NCI-H1105 treated with DMSO at 0.1 percent for 48 hours (cell line): ENCODE measurements at regions not wholly inside any gene's neighbourhood (a gene's known extent, or its start where the extent isn't known, plus 50 kb on each side); places are given as distances from the start of the nearest gene placed in this dataset.
"Not testable (repeated sequence)": the region's sequence is repeated elsewhere in the genome, so short reads cannot be mapped to it uniquely, and the experiment has no call there.

Experiments used
- DNase-seq: peaks from one replicate; lab custom pipeline; 2025; lab: John Stamatoyannopoulos, UW

DNA sequence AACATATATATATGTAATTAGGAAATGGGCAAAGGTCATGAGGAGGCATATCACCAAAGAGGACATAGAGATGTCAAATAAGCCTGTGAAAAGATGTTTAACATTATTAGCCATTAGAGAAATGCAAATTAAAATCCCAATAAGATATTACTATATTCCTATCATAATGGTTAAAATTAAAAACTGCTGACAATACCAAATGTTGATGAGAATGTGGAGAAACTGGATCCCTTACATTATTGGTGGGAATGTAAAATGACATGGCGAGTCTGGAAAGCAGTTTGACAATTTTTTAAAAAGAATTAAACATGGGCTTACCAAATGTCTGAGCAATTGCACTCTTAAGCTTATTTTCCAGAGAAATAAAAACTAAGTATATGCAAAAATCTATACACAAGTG, 1821.6 kb upstream of the C9orf72 start:
- no peak for DNase-seq

DNA sequence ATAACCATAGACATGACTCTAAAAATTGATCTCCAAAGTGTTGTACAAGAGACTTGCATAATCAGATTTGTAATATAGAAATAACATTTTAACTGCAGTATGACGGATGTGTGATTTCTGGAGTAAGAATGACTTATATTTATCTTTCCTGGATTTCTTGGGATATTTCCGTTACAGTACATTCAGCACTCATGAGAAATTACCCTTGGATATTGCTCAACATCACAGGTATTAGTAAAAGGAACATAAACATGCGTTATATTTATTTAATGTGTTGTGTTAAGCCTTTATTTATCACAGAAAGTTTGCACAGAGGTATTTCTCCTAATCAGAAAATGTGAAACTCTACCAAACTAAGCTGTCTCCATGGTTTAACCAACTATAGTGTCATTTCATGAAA, 1823.9 kb upstream of the C9orf72 start:
- no peak for DNase-seq

DNA sequence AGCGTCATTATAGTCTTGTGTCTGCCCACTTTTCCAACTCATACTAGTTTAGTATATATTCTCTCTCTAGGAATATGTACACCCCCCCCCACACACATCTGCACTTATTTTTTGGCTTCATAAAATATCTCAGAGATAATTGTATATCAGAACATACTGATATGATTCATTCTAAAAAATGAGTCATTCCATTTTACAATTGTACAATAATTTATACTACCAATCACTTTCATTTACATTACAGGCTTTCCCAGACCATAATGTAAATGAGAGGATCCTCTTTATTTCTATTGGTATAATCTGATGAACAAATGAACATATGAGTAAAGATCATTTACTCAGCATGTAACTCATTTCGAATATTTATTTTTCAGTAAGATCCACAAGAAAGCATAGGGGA, 1842.9 kb upstream of the C9orf72 start:
- no peak for DNase-seq

DNA sequence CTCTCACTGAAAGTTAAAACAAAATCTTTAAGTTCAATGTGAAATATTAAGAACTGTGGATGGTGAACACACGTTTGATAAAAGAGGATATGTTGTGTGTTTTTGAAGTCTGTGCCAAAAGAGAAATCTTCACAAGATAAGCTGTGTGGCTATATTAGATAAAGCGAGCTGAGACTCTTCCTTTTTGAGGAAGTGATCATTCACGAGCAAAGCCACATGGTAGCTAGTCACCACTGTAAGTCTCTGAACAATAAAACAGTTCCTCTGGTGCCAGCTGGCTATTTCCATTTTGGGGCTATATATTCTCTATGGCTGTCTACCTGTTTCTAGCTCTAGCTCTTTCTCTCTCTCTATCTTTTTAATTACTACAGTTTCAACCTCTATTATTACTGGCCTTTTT, 1849.2 kb upstream of the C9orf72 start:
- DNase-seq, result no peak

DNA sequence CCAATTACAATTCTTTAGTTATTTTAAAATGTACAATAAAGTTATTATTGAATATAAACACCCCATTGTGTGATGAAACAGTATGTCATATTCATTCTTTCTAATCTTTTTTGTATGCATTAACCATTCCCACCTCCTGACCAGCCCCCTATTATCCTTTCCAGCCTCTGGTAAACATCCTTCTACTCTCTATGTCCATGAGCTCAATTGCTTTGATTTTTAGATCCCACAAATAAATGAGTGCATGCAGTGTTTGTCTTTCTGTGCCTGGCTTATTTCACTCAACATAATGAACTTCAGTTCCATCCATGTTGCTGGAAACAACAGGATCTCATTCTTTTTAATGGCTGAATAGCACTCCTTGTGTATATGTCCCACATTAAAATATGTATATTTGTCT, 1858.9 kb upstream of the C9orf72 start:
- no peak for DNase-seq

DNA sequence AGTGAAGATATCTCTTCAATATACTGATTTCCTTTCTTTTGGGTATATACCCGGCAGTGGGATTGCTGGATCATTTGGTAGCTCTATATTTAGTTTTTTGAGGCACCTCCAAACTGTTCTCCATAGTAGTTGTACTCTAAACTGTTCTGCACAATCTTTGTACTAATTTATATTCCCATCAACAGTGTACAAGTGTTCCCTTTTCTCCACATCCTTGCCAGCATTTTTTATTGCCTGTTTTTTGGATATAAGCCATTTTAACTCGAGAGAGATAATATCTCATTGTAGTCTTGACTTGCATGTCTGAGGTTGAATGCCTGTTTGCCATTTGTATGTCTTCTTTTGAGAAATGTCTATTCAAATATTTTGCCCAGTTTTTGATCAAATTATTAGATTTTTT, 1859.4 kb upstream of the C9orf72 start:
- not testable (repeated sequence) for DNase-seq

DNA sequence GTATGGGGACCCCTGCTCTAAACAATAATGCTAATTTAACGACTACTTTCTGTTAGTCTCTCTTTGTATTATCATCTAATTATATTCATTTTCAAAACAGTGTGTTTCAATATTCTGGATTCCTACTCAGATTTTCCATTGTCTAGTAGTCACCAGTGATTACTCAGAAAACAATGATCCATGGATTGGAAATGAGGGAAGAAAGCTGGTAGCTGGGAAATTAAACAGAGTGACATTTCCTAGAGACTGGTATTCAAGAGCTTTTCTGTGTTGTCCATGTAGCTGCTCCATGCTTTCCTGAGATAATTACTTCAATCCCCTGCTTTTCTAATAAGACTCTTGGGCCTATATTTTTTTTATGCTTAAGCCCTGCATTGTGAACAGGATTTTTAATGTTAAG, 1862.1 kb upstream of the C9orf72 start:
- DNase-seq, result no peak

DNA sequence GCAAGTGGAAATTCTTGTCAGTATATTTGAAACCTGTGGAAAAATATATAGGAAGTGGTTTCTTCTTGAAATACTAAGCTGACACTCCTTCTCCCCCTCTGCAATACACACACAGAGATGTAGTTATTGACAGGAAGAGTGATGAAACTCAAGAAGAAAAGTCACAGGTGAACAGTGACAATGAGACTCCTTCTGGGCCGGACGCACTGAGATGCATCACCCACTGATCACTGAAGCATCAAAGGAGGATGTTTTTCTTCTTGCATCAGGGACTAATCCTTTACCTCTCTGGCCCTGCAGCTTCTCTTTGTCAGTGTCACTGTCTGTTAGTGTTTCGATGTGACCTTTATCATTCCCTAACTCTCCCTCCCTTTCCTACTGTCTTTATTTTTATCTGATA, 1864.2 kb upstream of the C9orf72 start:
- DNase-seq, result no peak

DNA sequence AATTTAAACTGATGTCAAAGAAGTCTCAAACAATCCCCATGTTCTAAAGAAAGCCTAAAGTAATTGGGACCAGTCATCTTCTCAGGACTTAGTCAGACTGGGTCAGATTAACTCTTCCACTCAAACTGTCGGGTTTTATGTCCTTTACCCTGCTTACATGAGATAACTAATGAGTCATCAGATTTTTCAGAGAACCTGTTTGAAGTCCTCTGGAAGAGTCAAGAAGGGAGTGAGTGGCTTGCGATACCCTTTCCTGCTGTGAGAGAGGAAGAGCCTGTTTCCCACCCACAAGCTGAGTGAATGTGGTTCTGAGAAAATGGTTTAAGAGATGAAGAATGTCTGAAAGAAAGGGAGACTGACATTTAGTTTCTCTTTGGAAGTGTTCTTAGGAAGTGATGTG, 1866.7 kb upstream of the C9orf72 start:
- DNase-seq, result no peak

DNA sequence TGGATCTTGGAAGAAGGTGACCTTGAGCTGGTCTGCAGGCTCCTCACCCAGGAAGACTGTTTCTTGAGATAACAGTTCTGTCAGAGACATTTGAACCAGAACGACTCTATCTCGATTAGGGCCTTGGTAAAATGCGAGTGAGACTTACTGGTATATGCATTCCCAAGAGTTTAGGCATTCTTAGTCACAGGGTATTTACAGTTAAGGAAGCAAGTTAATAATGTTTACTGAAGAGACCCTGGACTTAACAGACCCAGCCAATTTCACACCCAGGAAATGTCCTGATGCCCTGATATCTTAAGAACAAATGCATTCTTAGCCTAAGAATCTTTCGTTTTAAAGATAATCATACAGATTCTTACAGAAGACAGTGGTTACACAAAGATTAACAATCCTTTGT, 1867.2 kb upstream of the C9orf72 start:
- no peak for DNase-seq

DNA sequence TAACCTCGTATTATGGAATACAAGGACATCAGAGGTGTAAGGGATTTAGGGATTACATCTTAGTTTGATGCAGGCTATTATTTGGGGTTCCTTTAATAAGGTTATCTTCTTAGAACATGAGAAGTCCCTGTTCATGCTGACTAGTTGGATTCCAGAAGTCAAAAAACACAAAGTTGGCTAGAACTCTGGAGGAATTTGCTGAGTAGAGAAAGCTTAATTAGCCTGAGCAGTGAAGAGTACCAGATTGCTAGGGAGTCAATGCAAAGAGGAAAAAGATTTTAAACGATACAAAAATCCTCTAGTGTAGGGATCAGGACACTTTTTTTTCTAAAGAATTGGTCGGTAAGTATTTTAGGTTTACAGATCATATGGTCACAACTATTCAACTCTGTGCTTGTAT, 1872.5 kb upstream of the C9orf72 start:
- no peak for DNase-seq

DNA sequence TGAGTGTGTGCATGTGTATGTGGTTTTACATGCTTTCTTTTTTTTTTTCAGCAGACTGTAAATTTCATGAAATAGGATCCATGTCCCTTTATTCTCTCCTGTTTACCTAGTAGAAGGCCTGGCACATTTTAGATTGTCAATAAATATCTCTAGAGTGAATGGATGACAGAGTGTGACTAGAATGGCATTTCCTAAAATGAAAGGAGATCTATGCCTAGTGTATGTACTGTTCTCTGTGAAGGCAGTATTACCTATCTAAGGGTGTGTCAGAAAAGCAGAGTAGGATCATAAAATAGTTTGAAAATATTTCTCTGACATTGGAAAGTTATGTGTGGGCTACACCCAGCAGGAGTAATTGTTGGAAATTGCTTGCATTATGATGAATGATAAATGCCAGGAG, 1876.0 kb upstream of the C9orf72 start:
- DNase-seq, result peak; percentile 11

DNA sequence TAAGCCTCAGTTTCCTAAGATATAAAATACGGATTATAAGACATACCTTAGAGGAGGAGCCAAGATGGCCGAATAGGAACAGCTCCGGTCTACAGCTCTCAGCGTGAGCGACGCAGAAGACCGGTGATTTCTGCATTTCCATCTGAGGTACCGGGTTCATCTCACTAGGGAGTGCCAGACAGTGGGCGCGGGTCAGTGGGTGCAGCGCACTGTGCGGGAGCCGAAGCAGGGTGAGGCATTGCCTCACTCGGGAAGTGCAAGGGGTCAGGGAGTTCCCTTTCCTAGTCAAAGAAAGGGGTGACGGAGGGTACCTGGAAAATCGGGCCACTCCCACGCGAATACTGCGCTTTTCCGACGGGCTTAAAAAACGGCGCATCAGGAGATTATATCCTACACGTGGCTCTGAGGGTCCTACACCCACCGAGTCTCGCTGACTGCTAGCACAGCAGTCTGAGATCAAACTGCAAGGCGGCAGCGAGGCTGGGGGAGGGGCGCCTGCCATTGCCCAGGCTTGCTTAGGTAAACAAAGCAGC, 1877.1 kb upstream of the C9orf72 start:
- not testable (repeated sequence) for DNase-seq

DNA sequence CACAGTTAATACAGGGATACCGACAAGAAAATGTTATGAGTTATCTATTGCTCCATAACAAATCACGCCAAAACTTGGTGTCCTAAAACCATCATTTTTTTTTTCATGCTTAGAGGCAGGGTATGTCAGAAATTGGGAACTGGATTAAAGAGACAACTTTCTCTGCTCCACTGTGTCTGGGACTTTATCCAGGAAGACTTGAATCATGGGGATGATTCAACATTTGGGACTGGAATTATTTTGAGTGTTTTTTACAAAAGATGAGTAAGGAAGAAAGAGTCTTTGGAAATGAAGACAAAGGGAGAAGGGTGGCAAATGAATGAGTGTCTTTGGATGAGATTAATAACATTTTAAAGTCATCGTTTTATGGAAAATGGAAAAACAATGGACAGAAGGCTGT, 1883.7 kb upstream of the C9orf72 start:
- no peak for DNase-seq

DNA sequence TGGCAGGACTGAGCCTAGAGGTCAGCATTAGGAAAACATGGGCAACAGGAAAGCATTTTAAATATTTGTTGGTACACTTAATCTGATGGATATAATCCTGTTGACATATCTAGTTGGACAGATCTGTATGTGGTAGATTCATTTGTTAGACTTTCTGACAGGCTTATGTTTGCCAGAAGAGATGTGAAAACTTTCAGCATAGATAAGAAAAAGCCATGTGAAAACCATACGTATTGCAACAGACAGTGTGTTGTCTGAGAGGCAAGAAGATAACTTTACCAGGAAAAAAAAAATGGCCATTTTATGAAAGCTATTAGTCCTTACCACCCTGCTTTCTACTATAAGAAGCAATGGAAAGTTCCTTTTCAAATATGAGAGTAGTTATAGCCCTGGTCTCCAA, 1902.2 kb upstream of the C9orf72 start:
- DNase-seq, result no peak

DNA sequence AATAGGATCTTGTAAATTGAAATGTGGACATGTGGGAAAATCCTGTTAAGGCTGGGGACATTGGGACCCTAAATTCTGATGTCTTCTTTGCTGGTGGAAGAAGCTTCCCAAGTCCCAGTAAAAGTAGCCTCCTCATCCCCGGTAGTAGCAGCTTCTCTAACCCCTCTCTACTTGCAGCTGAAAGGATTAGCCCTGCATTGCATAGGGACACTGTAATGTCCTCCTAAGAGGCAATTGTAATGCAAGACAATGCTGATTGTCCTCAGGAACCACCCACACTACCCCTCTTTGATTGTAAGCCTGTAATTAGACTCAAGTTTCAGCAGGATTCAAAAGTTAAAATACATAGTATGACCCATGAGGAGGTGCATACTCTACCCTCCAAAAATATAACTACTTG, 1938.4 kb upstream of the C9orf72 start:
- no peak for DNase-seq

DNA sequence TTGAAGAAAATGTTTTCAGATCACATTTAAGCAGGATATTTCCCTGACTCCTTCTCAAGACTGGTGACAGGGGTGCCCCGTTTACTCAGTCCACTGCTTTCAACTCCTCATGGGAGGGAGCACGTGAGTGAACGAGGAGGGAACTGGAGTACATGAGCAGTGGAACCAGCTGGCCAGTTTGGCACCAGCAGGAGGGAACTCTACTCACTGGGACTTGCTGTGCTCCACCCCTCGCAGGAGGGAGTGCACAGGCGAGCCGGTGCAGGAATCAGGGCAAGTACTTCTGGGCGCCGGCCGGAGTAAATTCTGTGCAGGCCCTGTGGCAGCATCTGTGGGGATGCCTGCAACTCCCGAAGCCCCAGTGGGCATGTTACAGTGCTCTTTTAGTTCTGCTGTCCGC, 1941.1 kb upstream of the C9orf72 start:
- DNase-seq, result no peak

DNA sequence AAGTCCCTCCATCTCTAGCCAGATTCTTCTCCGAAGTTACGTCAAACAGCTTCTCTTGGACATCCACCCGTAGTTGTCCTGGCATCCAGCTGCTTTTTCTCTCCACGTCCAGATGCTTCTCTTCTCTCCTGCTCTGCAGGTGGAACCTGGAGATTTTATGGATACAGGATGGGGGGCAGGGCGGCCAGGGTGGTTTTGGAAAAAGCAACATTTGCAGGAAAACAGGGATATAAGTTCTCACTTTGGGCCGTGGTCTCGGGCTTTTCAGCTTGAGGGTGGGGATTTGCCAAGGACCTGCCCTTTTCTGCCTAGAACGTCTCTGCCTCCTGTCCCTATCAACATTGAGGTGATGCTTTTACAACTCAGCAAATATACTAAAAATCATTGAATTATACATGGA, 1941.6 kb upstream of the C9orf72 start:
- DNase-seq, result no peak

DNA sequence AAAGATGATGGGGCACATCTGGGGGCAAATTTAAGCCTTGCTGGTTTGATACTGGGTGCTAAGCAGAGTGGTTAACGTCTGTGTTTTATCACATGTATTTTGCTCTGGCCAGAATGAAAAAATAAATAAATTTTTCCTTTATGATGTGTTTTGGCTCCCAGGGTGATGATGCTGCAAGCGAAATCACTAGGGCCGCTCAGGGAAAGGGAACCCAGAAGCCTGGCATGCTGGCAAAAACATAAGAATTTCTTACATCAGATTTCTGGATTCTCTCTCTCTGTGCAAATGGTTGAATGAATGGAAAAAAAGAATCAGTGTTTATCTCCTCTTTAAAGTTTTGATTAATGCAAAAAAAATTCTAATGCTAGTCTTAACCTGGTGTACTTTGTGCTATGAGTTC, 1975.2 kb upstream of the C9orf72 start:
- DNase-seq, result no peak

DNA sequence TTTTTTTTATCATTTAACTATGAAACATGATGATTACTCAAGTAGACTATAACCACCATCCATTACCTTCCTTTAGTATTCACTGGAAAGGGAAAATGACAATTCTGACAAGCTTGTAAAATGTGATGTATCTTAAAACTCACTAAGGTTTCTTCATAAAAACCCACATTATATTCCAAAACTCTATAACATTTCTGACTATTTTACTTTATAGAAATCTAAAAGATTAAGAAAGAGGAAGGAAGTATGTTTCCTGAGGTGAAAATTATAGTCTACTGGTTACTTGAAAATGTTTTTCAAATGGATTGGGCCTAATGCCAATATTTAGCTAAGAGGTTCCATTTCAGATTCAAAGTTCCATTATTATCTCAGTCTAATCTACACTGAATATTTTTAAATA, 1982.2 kb upstream of the C9orf72 start:
- DNase-seq, result peak; percentile 50

DNA sequence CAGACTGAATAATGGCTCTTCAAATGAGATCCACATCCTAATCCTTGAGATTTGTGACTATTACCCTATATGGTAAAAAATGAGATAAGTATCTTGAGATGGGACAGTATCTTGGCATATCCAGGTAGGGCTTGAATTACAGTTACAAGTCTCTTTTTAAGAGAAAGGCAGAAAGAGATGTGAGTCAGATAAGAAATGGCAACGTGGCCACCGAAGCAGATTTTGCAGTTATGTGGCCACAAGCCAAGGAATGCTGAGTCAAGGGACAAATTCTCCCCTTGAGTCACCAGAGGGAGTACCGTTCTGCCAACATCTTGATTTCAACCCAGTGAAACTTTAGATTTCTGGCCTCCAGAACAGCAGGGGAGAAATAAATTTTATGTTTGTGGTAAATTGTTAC, 1983.0 kb upstream of the C9orf72 start:
- no peak for DNase-seq

DNA sequence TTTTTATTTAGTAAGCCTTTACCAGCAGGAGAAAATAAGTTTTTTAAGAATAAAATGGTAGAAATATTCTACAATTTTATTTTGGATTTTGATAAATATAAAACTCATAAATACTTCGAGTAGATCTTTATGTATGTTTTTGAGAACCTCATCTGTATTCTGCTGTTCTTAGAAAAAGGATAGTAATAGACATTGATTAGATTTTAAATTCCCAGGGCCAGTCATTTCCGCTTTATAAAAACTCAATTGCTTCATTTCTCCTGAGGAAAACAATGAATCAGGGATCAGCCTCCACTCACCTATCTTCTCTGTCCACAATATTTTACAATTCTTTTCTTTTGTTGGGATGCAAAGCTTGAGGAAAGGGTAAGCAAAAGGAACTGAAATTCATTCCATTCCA, 1983.5 kb upstream of the C9orf72 start:
- no peak for DNase-seq

DNA sequence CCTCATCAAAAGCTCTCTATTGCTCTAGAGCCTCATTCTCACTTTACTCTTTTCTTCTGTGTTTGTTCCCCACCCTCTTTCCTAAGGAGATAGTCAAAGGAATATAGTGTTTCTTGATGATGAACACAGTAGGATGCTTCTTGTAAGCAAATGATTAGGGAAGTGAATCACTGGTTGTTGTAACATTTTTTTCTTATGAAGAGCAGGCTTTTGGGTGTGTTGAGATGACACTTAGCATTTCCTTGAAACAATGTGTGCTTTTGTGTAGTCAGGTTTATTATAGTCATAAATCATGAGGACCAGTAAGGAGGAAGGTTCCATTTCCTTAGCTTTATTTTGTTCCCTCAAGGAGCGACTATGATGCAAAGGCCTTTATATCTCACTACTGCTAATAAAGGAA, 1991.3 kb upstream of the C9orf72 start:
- DNase-seq, result no peak

DNA sequence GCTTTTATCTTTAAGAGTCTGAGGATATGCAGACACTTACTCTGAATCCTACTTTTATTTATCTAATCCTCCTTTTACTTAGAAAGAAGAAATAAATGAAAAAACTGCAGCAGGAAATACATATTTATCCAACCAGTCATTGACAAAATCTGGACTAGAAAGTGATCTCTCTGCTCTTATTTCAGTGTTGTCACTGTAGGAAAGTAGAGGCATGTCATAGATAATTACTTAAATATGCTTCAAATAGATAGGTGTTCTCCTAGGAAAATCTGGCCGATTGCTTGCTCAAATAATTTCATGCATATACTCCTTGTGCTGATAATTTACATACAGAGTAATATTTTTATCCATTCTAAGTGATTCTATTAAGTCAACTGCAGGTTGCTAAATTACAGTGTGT, 2001.9 kb upstream of the C9orf72 start:
- DNase-seq, result no peak

DNA sequence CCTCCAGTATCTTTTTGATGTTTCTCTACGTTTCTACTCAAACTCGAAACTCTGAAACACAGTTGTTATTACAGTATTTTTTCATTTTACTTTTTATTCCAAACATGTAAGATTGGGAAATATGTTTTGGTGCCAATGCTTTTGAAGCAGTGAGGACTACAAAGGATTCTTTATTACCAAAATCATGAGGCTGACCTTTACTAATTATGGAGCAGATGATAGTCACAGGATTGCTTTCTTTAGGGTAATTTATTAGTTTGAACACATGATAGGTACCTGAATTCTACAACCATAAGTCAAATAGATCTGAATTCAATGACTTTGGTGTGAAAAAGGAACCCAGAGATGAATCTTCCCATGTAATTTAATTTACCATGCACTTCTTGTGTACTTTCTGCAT, 2015.1 kb upstream of the C9orf72 start:
- DNase-seq, result no peak
